Skeletal muscle tissue (tissue), 3 donors: ENCODE measurements at regions not wholly inside any gene's neighbourhood (a gene's known extent, or its start where the extent isn't known, plus 50 kb on each side); places are given as distances from the start of the nearest gene placed in this dataset.
"Not testable (repeated sequence)": the region's sequence is repeated elsewhere in the genome, so short reads cannot be mapped to it uniquely, and the experiment has no call there.

Experiments used
- H3K27ac ChIP-seq: one replicate; pipeline ENCODE4 v1.7.0; 2013; ENCODE audit warnings: mild to moderate bottlenecking, low read depth, low read length, inconsistent platforms
- H3K27me3 ChIP-seq, 3 donors: one replicate each; pipeline ENCODE4 v1.7.0; 2013; ENCODE audit warnings: low read length in 3 of 3; ENCODE audit not compliant: control insufficient read depth in 3 of 3, insufficient read depth in 3 of 3
- H3K36me3 ChIP-seq, 3 donors: one replicate each; pipeline ENCODE4 v1.7.0; 2013; ENCODE audit warnings: low read length in 3 of 3; ENCODE audit not compliant: control insufficient read depth in 3 of 3, insufficient read depth in 3 of 3
- H3K4me1 ChIP-seq, 3 donors: one replicate each; pipeline ENCODE4 v1.7.0; 2013; ENCODE audit warnings: low read length in 3 of 3, mild to moderate bottlenecking in 3 of 3; ENCODE audit not compliant: control insufficient read depth in 3 of 3, insufficient read depth in 3 of 3
- H3K4me3 ChIP-seq, 3 donors: one replicate each; pipeline ENCODE4 v1.7.0; 2013; ENCODE audit warnings: low read length in 3 of 3
- H3K9ac ChIP-seq, 3 donors: one replicate each; pipeline ENCODE4 v1.7.0; 2013; ENCODE audit warnings: low read length in 3 of 3, mild to moderate bottlenecking in 3 of 3, moderate library complexity in 2 of 3, low read depth in 1 of 3
- H3K9me3 ChIP-seq, 3 donors: one replicate each; pipeline ENCODE4 v1.7.0; 2013; ENCODE audit warnings: low read length in 3 of 3; ENCODE audit not compliant: control insufficient read depth in 3 of 3
- donor health status: Osteomylitis.

GRCh38 chr9:66152406-66152805 is 415.5 kb downstream of the FOXD4L4 start:
- not testable (repeated sequence) for H3K9me3 ChIP-seq, H3K4me3 ChIP-seq, H3K9ac ChIP-seq, H3K27me3 ChIP-seq, H3K27ac ChIP-seq, H3K36me3 ChIP-seq, H3K4me1 ChIP-seq

DNA sequence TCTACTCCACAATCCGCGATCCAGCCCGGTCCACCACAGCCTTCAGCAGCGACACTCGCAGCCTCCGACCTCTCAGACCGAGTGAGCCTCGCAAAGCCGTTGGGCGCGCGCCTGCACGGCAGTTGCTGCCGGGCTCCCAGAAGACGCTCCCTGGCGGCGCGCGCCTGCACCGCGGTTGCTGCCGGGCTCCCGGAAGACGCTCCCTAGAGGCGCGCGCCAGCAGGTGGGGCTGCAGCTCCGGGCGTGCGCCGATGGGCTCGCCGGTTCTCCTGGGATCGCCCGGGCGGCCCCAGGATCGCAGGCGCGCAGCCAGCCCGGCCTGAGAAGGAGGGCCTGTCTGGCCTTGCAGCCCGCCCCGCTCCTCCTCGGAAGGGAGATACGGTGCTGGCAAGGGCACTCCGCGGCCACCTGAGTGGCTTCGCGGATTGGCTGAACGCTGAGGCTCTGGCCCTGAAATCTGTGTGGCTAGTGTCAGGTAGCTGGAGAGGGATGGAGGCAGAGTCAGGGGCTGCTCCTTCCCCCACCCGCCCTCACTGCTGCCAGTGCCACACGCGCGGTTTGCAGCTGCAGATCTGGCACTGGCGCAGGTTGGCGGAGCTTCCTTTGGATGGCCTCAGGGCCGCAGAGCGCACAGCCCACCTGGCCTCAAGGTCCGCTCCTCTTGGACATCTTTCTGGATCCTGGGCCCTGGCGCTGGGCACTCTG is 416.2 kb downstream of the FOXD4L4 start:
- H3K36me3 ChIP-seq, H3K4me1 ChIP-seq, H3K27ac ChIP-seq, H3K27me3 ChIP-seq, H3K9me3 ChIP-seq, H3K9ac ChIP-seq, H3K4me3 ChIP-seq: not testable (repeated sequence)

DNA sequence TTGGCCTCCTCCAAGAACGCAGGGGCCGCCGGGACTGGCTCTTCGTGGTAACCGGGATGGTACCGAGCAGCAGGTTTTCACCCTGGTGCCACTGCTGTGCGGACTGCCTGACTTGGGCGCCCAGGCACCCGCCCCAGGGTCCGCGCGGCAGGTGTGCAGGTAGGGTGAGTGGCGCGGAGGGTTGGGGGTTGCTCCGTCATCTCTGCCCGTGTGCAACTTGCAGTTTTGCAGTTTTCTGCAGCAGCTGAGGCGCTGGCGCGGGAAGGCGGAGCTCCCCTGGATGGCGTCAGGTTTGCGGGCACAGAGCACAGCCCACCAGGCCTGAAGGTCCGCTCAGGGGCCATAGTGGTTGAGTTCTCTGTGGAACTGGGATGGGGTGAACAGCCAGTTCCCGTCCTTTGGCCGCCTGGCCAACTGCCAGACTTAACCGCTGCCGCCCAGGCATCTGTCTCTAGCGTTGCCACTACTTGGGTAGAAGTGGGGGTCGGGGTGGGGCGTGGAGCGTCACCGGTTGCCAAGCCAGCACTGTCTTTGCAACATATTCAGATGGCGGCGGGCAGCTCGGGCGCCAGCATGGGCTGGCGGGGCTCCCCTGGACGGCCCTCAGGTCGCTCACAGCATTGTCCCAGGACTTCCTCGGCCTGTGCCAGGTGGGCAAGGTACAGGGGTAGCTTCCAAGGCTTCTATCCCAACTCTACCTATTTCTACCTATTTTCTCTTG is 417.2 kb downstream of the FOXD4L4 start:
- not testable (repeated sequence) for H3K27me3 ChIP-seq, H3K4me3 ChIP-seq, H3K9ac ChIP-seq, H3K27ac ChIP-seq, H3K36me3 ChIP-seq, H3K9me3 ChIP-seq, H3K4me1 ChIP-seq

GRCh38 chr9:66182316-66182715 is 445.4 kb downstream of the FOXD4L4 start:
- not testable (repeated sequence) for H3K4me1 ChIP-seq, H3K36me3 ChIP-seq, H3K4me3 ChIP-seq, H3K27me3 ChIP-seq, H3K27ac ChIP-seq, H3K9ac ChIP-seq, H3K9me3 ChIP-seq

- H3K4me1 ChIP-seq, H3K9me3 ChIP-seq, H3K27ac ChIP-seq, H3K27me3 ChIP-seq, H3K9ac ChIP-seq, H3K4me3 ChIP-seq, H3K36me3 ChIP-seq: not testable (repeated sequence)
Observed at GRCh38 chr9:66183648-66184047, 446.7 kb downstream of the FOXD4L4 start.

DNA sequence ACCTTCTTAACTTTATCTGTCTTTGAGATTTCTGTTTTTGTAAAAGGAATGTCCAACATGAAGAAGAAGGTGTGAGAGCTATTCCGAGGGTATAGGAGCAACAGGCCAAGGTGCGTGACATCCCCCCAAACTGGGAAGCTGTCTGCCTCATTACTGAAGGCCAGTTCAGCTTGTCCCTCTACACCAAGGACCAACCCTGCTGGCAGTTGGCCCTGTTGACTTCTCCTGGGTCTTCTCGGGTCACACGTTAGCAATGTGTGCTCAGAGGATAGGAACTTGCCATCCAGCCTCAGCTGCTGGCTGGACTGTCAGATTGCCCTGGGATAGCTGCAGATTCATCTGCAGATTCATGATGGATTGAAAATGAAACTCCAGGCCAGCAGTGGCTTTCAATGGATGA is 460.3 kb downstream of the FOXD4L4 start:
- H3K4me1 ChIP-seq, H3K36me3 ChIP-seq, H3K4me3 ChIP-seq, H3K27me3 ChIP-seq, H3K9me3 ChIP-seq, H3K27ac ChIP-seq, H3K9ac ChIP-seq: not testable (repeated sequence)

DNA sequence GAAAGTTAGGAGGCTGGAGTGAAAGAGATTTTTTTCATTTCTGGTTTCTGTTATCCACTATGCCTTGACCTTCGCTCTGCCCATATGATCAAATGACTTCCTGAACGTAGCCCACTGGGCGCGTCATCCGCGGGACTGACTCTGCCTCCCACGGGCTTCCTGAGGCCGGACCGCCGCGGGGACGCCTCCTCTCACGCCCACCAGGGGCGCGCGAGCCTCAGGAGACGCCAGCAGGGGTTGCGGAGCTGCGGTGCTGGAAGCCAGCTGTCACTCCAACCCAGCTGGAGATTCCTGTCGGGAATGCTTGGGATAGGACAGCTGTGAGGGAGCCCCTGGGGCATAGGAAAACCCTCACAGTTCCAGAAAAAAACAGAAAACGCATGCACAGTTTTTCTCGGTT is 461.5 kb downstream of the FOXD4L4 start:
- H3K27me3 ChIP-seq, H3K36me3 ChIP-seq, H3K9me3 ChIP-seq, H3K4me1 ChIP-seq, H3K9ac ChIP-seq, H3K4me3 ChIP-seq, H3K27ac ChIP-seq: not testable (repeated sequence)

DNA sequence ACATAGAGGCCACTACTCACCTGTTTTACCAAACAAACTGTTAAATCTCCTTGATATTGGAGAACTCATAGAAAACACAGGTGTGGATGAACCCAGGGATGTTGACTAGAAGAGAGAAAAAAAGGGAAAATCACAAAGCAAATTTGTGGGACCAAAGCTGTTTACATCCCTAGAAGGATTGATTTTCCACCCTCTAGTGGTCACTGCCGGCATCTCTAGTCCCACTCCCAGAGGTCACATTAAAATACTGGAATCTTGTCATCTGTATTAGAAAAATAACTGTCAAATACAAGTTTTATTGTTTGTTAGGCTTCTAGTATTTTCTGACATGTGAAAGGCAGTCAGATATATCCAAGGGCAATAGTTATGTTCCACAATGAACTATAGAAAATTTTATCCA is 469.7 kb downstream of the FOXD4L4 start:
- H3K27ac ChIP-seq, result not testable (repeated sequence)

DNA sequence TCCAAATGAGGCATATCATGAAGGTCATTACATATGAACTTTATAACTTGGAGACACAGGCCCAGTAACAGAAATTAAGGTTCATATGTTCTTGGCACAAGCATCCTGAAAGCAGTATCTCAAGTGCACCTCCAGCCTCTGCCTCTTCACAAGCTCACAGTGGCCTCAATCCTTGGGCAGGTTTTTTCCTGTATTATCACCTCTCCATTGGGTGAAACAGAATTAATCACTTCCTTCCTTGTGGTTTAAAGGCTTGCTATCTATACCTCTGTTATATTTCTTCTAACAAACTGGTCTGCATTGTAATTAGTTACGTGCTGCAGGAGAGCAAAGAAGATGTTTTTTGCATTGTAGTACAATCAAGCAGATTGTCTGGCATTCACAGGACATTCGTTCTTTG is 471.0 kb downstream of the FOXD4L4 start:
- H3K4me3 ChIP-seq, H3K9ac ChIP-seq, H3K27me3 ChIP-seq, H3K36me3 ChIP-seq, H3K9me3 ChIP-seq, H3K27ac ChIP-seq, H3K4me1 ChIP-seq: not testable (repeated sequence)

More for the DNA sequence above, 469.7 kb downstream of the FOXD4L4 start:
- not testable (repeated sequence) for H3K4me3 ChIP-seq, H3K9me3 ChIP-seq, H3K4me1 ChIP-seq, H3K27me3 ChIP-seq, H3K9ac ChIP-seq, H3K36me3 ChIP-seq

DNA sequence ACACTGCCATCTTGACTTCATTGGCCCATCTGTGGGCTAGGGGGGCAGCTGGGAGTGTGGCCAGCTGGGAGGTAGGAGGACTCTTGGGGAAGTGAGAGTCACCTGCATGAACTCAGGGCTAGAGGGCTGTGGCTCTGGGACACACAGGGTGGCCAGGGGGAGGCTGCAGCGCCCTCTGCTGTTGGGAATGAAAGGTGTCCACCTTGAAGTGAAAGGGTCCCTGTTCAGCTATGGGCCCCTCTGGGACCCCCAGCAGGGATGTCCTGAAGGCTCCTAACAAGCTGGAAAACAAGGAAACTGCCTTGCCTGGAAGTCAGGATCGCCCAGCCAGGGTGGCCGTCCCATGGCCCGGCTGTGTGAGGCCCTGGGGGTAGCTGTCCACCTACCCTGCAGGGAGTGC is 507.8 kb downstream of the FOXD4L4 start:
- H3K4me1 ChIP-seq, H3K9me3 ChIP-seq, H3K36me3 ChIP-seq, H3K9ac ChIP-seq, H3K4me3 ChIP-seq, H3K27ac ChIP-seq, H3K27me3 ChIP-seq: not testable (repeated sequence)
